NOMO-1 (cell line): ENCODE measurements at regions not wholly inside any gene's neighbourhood (a gene's known extent, or its start where the extent isn't known, plus 50 kb on each side); places are given as distances from the start of the nearest gene placed in this dataset.

Experiments
- DNase-seq, 2 experiments: peaks; one replicate each; lab custom pipeline; 2025; ENCODE audit not compliant: unreplicated experiment in 2 of 2; lab: John Stamatoyannopoulos, UW

- no peak for DNase-seq
Measured at GRCh38 chr20:59376109-59376841, 75.9 kb downstream of the EDN3 start.

GRCh38 chr20:59376998-59377397 is 76.6 kb downstream of the EDN3 start:
- no peak for DNase-seq

GRCh38 chr20:59377842-59378241 is 77.4 kb downstream of the EDN3 start:
- no peak for DNase-seq

- DNase-seq = no peak
Measured at GRCh38 chr20:59378396-59378795, 78.0 kb downstream of the EDN3 start.

GRCh38 chr20:59378966-59379365 is 78.6 kb downstream of the EDN3 start:
- no peak for DNase-seq

GRCh38 chr20:59381689-59382088 is 81.3 kb downstream of the EDN3 start:
- no peak for DNase-seq

GRCh38 chr20:59382157-59382725 is 81.8 kb downstream of the EDN3 start:
- no peak for DNase-seq

GRCh38 chr20:59382907-59383306 is 82.5 kb downstream of the EDN3 start:
- no peak for DNase-seq

GRCh38 chr20:59385038-59385437 is 84.6 kb downstream of the EDN3 start:
- no peak for DNase-seq

GRCh38 chr20:59385480-59385879 is 85.1 kb downstream of the EDN3 start:
- no peak for DNase-seq

- DNase-seq = no peak
Measured at GRCh38 chr20:59386809-59387208, 86.4 kb downstream of the EDN3 start.

- DNase-seq = no peak
Measured at GRCh38 chr20:59387891-59388290, 87.5 kb downstream of the EDN3 start.

- DNase-seq = no peak
Measured at GRCh38 chr20:59388402-59388801, 88.0 kb downstream of the EDN3 start.

GRCh38 chr20:59390437-59390836 is 90.0 kb downstream of the EDN3 start:
- DNase-seq = no peak

- no peak for DNase-seq
Measured at GRCh38 chr20:59391975-59392374, 91.6 kb downstream of the EDN3 start.

- DNase-seq = no peak
Measured at GRCh38 chr20:59392736-59393135, 92.3 kb downstream of the EDN3 start.

GRCh38 chr20:59393142-59393541 is 92.7 kb downstream of the EDN3 start:
- no peak for DNase-seq

- DNase-seq = no peak
Measured at GRCh38 chr20:59395729-59396128, 95.3 kb downstream of the EDN3 start.

- no peak for DNase-seq
Measured at GRCh38 chr20:59398537-59399205, 98.3 kb downstream of the EDN3 start.

- DNase-seq = no peak
Measured at GRCh38 chr20:59399426-59400099, 99.2 kb downstream of the EDN3 start.

GRCh38 chr20:59400708-59401107 is 100.3 kb downstream of the EDN3 start:
- no peak for DNase-seq

- DNase-seq = no peak
Measured at GRCh38 chr20:59402681-59403080, 102.3 kb downstream of the EDN3 start.
